ENCODE measurements at regions not wholly inside any gene's neighbourhood (a gene's known extent, or its start where the extent isn't known, plus 50 kb on each side); places are given as distances from the start of the nearest gene placed in this dataset.

DNA sequence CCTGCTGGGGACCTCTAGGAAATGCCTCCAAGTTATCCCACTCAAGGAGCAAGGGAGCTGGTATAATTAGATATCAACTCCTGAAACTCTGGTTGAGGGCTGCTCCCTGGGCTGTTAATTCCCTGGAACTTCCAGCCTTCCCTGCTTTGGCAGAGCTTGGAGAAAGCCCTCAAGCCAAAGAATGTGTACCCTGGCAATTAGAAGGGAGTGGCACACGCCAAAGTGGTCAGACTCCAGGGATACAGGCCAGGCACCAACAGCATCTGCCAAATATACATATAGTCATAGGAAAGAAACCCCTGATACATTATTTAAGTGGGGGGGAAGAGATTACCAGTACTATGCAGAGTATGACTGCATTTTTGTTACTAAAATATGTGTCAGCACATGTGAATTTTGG lies 616.8 kb downstream of the BCOR start:
- TF ChIP-seq EZH2 (IDR thresholded peaks at IDR 0.05; ENCODE audit: borderline replicate concordance, low read length): no peak
- Histone ChIP-seq H3K4me1 (ENCODE audit: insufficient read depth, low read length, severe bottlenecking) (no peaks in the 10 kb centered on the region), H3K9ac (ENCODE audit: low read length) (no peak overlapping the region)

GRCh38 chrX:39481621-39482020 lies 616.1 kb downstream of the BCOR start:
- Histone ChIP-seq H3K9ac (ENCODE audit: low read length) (no peak overlapping the region), H3K9me2 (ENCODE audit: low read depth, low read length) (no peaks in the 10 kb centered on the region), H3K4me3 (ENCODE audit: low read depth, low read length, poor library complexity, severe bottlenecking) (no peak overlapping the region), H3K4me1 (ENCODE audit: insufficient read depth, low read length, severe bottlenecking) (no peaks in the 10 kb centered on the region), H3K27me3 (ENCODE audit: insufficient read depth, low read length) (no peaks in the 10 kb centered on the region), H3F3A (ENCODE audit: insufficient read depth, low read length) (no peaks in the 10 kb centered on the region), H3K79me2 (ENCODE audit: insufficient read depth, low read length) (no peaks in the 10 kb centered on the region), H3K4me2 (ENCODE audit: low read length) (no peak overlapping the region), H3K27ac (ENCODE audit: low read depth, low read length, poor library complexity, severe bottlenecking) (no peak overlapping the region), H3K9me3 (ENCODE audit: low read length) (no peaks in the 10 kb centered on the region), H4K20me1 (ENCODE audit: insufficient read depth, low read length) (no peaks in the 10 kb centered on the region), H2AFZ (ENCODE audit: low read length) (no peak overlapping the region), H3K36me3 (ENCODE audit: insufficient read depth, low read length) (no peaks in the 10 kb centered on the region)
- TF ChIP-seq EZH2 (IDR thresholded peaks at IDR 0.05; ENCODE audit: borderline replicate concordance, low read length): no peak
- no peak for TF ChIP-seq CTCF (IDR thresholded peaks at IDR 0.05; ENCODE audit: low read length)

More for the DNA sequence above, 616.8 kb downstream of the BCOR start:
- no peaks in the 10 kb centered on the region for H3K9me3 ChIP-seq (ENCODE audit: low read length)
- no peak overlapping the region for H2AFZ ChIP-seq (ENCODE audit: low read length)
- H3F3A ChIP-seq (ENCODE audit: insufficient read depth, low read length): no peaks in the 10 kb centered on the region
- H3K4me2 ChIP-seq (ENCODE audit: low read length): no peak overlapping the region
- H3K79me2 ChIP-seq (ENCODE audit: insufficient read depth, low read length): no peaks in the 10 kb centered on the region
- no peaks in the 10 kb centered on the region for H3K9me2 ChIP-seq (ENCODE audit: low read depth, low read length)
- no peak overlapping the region for H3K4me3 ChIP-seq (ENCODE audit: low read depth, low read length, poor library complexity, severe bottlenecking)
- H3K27me3 ChIP-seq (ENCODE audit: insufficient read depth, low read length): no peaks in the 10 kb centered on the region
- H4K20me1 ChIP-seq (ENCODE audit: insufficient read depth, low read length): no peaks in the 10 kb centered on the region
- no peak overlapping the region for H3K27ac ChIP-seq (ENCODE audit: low read depth, low read length, poor library complexity, severe bottlenecking)
- no peaks in the 10 kb centered on the region for H3K36me3 ChIP-seq (ENCODE audit: insufficient read depth, low read length)

GRCh38 chrX:39484159-39485068 lies 613.3 kb downstream of the BCOR start:
- Histone ChIP-seq H3K9me3 (ENCODE audit: low read length) (no peaks in the 10 kb centered on the region), H3K9me2 (ENCODE audit: low read depth, low read length) (no peaks in the 10 kb centered on the region), H3K36me3 (ENCODE audit: insufficient read depth, low read length) (no peaks in the 10 kb centered on the region), H2AFZ (ENCODE audit: low read length) (no peak overlapping the region), H3K4me3 (ENCODE audit: low read depth, low read length, poor library complexity, severe bottlenecking) (no peak overlapping the region), H3K4me1 (ENCODE audit: insufficient read depth, low read length, severe bottlenecking) (no peaks in the 10 kb centered on the region), H3K79me2 (ENCODE audit: insufficient read depth, low read length) (no peaks in the 10 kb centered on the region), H4K20me1 (ENCODE audit: insufficient read depth, low read length) (no peaks in the 10 kb centered on the region), H3F3A (ENCODE audit: insufficient read depth, low read length) (no peaks in the 10 kb centered on the region), H3K4me2 (ENCODE audit: low read length) (no peak overlapping the region), H3K9ac (ENCODE audit: low read length) (no peak overlapping the region), H3K27ac (ENCODE audit: low read depth, low read length, poor library complexity, severe bottlenecking) (no peak overlapping the region), H3K27me3 (ENCODE audit: insufficient read depth, low read length) (no peaks in the 10 kb centered on the region)
- TF ChIP-seq EZH2 (IDR thresholded peaks at IDR 0.05; ENCODE audit: borderline replicate concordance, low read length): no peak

GRCh38 chrX:39487166-39487968 lies 610.4 kb downstream of the BCOR start:
- Histone ChIP-seq H3F3A (ENCODE audit: insufficient read depth, low read length) (no peaks in the 10 kb centered on the region), H3K27ac (ENCODE audit: low read depth, low read length, poor library complexity, severe bottlenecking) (no peak overlapping the region), H3K79me2 (ENCODE audit: insufficient read depth, low read length) (no peaks in the 10 kb centered on the region), H3K9ac (ENCODE audit: low read length) (no peak overlapping the region), H3K27me3 (ENCODE audit: insufficient read depth, low read length) (no peaks in the 10 kb centered on the region), H4K20me1 (ENCODE audit: insufficient read depth, low read length) (no peaks in the 10 kb centered on the region), H3K4me3 (ENCODE audit: low read depth, low read length, poor library complexity, severe bottlenecking) (no peak overlapping the region), H3K9me2 (ENCODE audit: low read depth, low read length) (no peaks in the 10 kb centered on the region), H3K4me2 (ENCODE audit: low read length) (no peak overlapping the region), H3K9me3 (ENCODE audit: low read length) (no peaks in the 10 kb centered on the region), H2AFZ (ENCODE audit: low read length) (no peak overlapping the region), H3K36me3 (ENCODE audit: insufficient read depth, low read length) (no peaks in the 10 kb centered on the region), H3K4me1 (ENCODE audit: insufficient read depth, low read length, severe bottlenecking) (peaks cover 5% of the 10 kb centered on the region)
- TF ChIP-seq CTCF (IDR thresholded peaks at IDR 0.05; ENCODE audit: low read length) (no peak), EZH2 (IDR thresholded peaks at IDR 0.05; ENCODE audit: borderline replicate concordance, low read length) (no peak)
